NCI-H146 treated with DMSO at 0.1 percent for 48 hours (cell line): ENCODE measurements at regions not wholly inside any gene's neighbourhood (a gene's known extent, or its start where the extent isn't known, plus 50 kb on each side); places are given as distances from the start of the nearest gene placed in this dataset.
"Not testable (repeated sequence)": the region's sequence is repeated elsewhere in the genome, so short reads cannot be mapped to it uniquely, and the experiment has no call there.

Source experiments
- DNase-seq: peaks from one replicate; lab custom pipeline; 2025; ENCODE audit not compliant: unreplicated experiment; lab: John Stamatoyannopoulos, UW

GRCh38 chr6:167707686-167708500 lies 118.8 kb upstream of the AFDN start:
- DNase-seq: no peak

- DNase-seq: no peak
Measured at GRCh38 chr6:167708501-167709094, 118.1 kb upstream of the AFDN start.

GRCh38 chr6:167709196-167709595 lies 117.5 kb upstream of the AFDN start:
- DNase-seq: no peak

GRCh38 chr6:167709776-167710336 lies 116.9 kb upstream of the AFDN start:
- DNase-seq: not testable (repeated sequence)

GRCh38 chr6:167710363-167710920 lies 116.3 kb upstream of the AFDN start:
- DNase-seq: no peak

GRCh38 chr6:167711211-167711610 lies 115.5 kb upstream of the AFDN start:
- DNase-seq: no peak

- no peak for DNase-seq
Measured at GRCh38 chr6:167711768-167712730, 114.7 kb upstream of the AFDN start.

GRCh38 chr6:167712731-167713475 lies 113.8 kb upstream of the AFDN start:
- DNase-seq: no peak

GRCh38 chr6:167714152-167714551 lies 112.6 kb upstream of the AFDN start:
- DNase-seq: no peak

GRCh38 chr6:167717455-167717854 lies 109.3 kb upstream of the AFDN start:
- DNase-seq: no peak

GRCh38 chr6:167717867-167718266 lies 108.8 kb upstream of the AFDN start:
- DNase-seq: no peak

GRCh38 chr6:167719920-167720319 lies 106.8 kb upstream of the AFDN start:
- DNase-seq: no peak

- DNase-seq: no peak
Measured at GRCh38 chr6:167720456-167721285, 106.0 kb upstream of the AFDN start.

GRCh38 chr6:167721291-167721690 lies 105.4 kb upstream of the AFDN start:
- DNase-seq: no peak

- DNase-seq: no peak
Measured at GRCh38 chr6:167722634-167723309, 103.9 kb upstream of the AFDN start.

GRCh38 chr6:167726043-167726621 lies 100.6 kb upstream of the AFDN start:
- DNase-seq: no peak

- no peak for DNase-seq
Measured at GRCh38 chr6:167730441-167730840, 96.3 kb upstream of the AFDN start.

GRCh38 chr6:167731216-167731615 lies 95.5 kb upstream of the AFDN start:
- DNase-seq: no peak
